Right renal pelvis (tissue), 4 donors: ENCODE measurements at regions not wholly inside any gene's neighbourhood (a gene's known extent, or its start where the extent isn't known, plus 50 kb on each side); places are given as distances from the start of the nearest gene placed in this dataset.
"Not testable (repeated sequence)": the region's sequence is repeated elsewhere in the genome, so short reads cannot be mapped to it uniquely, and the experiment has no call there.

Source experiments
- DNase-seq, 4 donors: peaks; one replicate each; pipeline ENCODE4 v3.0.0-alpha.2; 2013; ENCODE audit warnings: low read depth in 4 of 4, low spot score in 3 of 4, missing footprints in 1 of 4

- DNase-seq, result not testable (repeated sequence)
Observed at GRCh38 chr2:160762493-160763128, 269.0 kb upstream of the RBMS1 start.

DNA sequence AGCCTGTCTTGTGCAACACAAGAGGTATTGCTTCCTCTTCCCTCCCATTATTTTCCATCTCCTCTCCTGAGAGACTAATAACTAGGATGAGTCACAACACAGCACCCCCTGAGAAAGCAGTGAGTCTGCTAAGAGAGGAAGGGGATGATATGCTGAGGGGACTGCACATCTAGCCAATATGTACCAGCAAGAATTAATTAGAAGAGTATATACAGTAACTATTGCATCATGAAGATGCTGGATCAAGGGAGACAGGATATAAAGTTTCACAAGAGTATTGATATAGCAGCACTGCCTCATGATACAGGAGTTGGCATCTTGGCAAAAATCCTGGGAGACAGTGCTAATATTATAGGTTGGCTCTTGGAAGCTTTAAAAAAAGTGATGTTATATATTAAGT lies 289.9 kb upstream of the RBMS1 start:
- DNase-seq, result no peak

DNA sequence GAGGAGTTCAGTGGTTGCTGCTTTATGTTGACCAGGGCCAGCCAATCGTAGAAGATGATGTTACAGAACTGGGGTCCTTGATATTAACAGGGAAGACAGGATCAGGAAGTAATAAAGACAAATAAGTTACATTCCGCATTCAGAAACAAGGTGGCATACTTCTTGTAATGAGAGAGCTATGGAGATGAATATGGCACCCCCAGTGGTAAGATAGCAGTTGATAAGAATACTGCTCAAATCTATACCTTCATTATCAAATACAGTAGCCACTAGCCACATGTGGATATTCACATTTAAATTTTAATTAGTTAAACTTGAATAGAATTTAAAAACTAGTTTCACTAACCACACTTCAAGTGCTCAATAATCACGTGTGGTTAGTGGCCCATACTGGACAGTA lies 290.4 kb upstream of the RBMS1 start:
- no peak for DNase-seq

DNA sequence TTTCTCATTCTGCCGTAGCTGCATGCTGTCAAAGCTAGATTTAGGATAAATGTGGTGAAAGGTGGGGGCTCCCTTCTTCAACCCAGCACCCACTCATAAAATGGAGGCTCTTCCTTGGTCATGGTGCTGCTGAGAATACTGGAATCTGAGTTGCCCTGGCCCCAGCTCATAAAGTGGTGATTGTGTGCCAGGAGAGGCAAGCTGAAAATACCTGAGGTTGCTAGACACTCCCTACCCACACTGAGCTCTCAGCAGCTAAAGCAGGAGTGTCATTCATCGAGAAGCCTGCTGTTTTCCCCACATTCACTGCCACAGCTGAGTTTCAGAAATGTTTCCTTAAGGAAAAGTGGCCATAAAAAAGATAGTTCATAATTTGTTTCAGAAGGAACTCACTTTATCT lies 297.1 kb upstream of the RBMS1 start:
- DNase-seq, result no peak

- no peak for DNase-seq
Observed at GRCh38 chr2:160791884-160792283, 298.3 kb upstream of the RBMS1 start.

- DNase-seq, result no peak
Observed at GRCh38 chr2:160792837-160793236, 299.2 kb upstream of the RBMS1 start.

DNA sequence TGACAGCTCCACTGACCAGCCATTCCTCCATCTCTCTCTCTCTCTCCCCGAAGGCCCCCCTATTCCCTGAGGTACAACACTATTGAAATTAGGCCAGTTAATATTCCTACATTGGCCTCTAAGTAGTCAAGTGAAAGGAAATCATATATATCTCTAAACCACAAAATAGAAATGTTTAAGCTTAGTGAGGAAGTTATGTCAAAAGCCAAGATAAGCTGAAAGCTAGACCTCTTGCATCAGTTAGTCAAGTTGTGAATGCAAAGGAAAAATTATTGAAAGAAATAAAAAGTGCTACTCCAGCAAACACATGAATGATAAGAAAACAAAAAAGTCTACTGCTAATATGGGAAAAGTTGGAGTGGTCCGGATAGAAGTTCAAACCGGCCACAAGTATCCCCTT lies 301.3 kb upstream of the RBMS1 start:
- no peak for DNase-seq

DNA sequence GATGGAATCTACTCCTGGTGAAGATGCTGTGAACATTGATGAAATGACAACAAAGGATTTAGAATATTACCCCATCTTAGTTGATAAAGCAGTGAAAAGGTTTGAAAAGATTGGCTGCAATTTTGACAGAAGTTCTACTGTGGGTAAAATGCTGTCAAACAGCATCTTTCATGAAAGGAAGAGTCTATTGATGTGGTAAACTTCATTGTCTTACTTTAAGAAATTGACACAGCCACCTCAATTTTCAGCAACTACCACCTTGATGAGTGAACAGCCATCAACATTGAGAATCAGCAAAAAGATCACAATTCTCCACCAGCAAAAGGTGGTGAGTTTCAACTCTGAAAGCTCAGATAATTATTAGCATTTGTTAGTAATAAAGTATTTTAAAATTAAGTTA lies 310.3 kb upstream of the RBMS1 start:
- no peak for DNase-seq

- no peak for DNase-seq
Observed at GRCh38 chr2:160810406-160810805, 316.8 kb upstream of the RBMS1 start.

DNA sequence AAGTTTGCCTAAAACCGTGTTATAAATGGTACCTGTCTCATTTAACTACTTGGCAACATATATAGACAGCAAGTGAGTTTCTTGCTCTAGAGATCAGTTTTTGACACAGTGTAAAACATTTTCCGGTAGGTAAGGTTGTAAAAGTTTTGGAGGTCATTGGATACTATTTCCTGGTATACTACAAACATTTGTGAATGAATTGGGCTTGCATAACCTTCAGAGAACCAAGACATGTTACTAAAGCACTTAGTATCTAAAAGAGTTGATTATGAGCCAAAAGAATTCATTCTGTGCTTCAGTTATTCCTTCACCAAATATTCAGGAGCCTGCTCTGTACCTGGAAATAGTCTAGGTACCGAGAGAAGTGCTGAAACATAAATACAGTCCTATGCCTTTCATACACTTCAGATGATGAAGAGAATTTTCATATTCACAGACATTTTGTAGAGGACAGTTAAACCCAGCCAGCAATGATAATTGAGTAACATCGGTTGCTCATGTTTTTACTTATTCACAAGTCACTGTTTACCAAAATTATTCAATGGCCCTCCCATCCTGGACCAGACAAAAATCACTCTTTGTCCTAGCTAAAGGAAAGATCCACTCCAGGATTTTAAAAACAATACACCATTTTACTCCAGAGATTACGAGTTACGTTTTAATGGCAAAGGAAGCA lies 319.4 kb upstream of the RBMS1 start:
- DNase-seq, result no peak

DNA sequence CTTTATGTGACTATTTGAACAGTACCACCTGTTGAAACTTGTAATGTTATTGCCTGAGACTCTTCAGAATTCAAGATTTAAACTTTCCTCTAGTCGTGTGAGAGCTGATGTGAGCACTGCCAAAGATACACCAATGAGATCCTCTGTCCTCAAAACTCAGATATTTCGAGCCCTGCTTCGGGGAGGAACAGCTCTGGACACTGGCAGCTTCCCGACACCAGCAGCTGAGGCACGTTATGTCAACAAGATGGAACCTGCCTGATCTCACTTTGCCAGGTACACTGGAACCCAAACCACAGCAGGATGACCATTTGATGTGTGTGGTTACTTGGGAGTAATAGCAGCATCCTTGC lies 319.9 kb upstream of the RBMS1 start:
- DNase-seq, result no peak

GRCh38 chr2:160816916-160817499 lies 323.4 kb upstream of the RBMS1 start:
- no peak for DNase-seq

- DNase-seq, result no peak
Observed at GRCh38 chr2:160820691-160821090, 327.1 kb upstream of the RBMS1 start.

GRCh38 chr2:160822006-160822405 lies 328.4 kb upstream of the RBMS1 start:
- DNase-seq, result no peak

DNA sequence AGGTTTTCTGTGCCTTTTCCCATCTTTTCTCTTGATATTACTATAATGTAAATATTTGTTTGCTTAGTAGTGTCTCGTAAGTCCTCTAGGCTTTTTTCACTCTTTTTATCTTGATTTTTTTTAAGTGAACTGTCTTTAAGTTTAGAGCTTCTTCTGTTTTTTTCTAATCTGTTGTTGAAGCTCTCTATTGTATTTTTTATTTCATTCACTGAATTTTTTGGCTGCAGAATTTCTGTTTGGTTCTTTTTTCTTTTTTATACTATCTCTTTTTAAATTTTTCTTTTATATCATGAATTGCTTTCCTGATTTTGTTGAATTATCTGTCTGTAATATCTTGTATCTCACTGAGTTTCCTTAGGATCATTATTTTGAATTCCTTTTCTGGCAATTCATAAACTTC lies 331.8 kb upstream of the RBMS1 start:
- no peak for DNase-seq

- DNase-seq, result no peak
Observed at GRCh38 chr2:160826496-160826895, 332.9 kb upstream of the RBMS1 start.

GRCh38 chr2:160828076-160828475 lies 332.2 kb upstream of the TANK start:
- DNase-seq, result no peak

- DNase-seq, result not testable (repeated sequence)
Observed at GRCh38 chr2:160832381-160832780, 327.8 kb upstream of the TANK start.

- DNase-seq, result no peak
Observed at GRCh38 chr2:160835166-160835565, 325.1 kb upstream of the TANK start.

- no peak for DNase-seq
Observed at GRCh38 chr2:160836755-160837154, 323.5 kb upstream of the TANK start.

DNA sequence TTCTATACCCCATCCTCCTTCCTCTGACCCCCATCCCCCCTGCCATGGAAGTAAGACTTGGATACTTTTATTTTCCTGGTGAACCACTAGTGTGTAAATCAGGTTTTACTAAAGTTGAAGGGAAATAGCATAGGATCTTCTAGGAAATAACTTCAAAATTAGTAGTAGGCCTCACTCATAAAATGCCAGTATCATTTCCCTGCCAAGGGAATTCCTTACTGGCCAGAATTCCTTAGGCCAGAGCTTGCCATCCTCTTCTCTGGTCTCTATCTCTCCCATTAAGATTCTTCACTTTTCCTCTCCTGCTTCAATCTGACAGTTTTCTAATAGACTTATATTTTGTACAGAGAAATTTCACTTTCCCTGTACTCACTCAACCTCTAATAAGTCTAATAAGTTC lies 322.8 kb upstream of the TANK start:
- DNase-seq, result no peak

GRCh38 chr2:160838147-160838546 lies 322.1 kb upstream of the TANK start:
- no peak for DNase-seq
